ENCODE measurements at regions not wholly inside any gene's neighbourhood (a gene's known extent, or its start where the extent isn't known, plus 50 kb on each side); places are given as distances from the start of the nearest gene placed in this dataset.

GRCh38 chr6:112441607-112442006 lies 94.5 kb downstream of the RFPL4B start:
- TF ChIP-seq POLR2A (IDR thresholded peaks at IDR 0.05; ENCODE audit: low read length) (no peak), GATA1 (IDR thresholded peaks at IDR 0.05; ENCODE audit: low read depth, low read length) (no peak)
